Kasumi-1 (cell line): ENCODE measurements at regions not wholly inside any gene's neighbourhood (a gene's known extent, or its start where the extent isn't known, plus 50 kb on each side); places are given as distances from the start of the nearest gene placed in this dataset.
A peak's percentile ranks its signal among the peaks of the same experiment; 100 is the strongest.
"Not testable (repeated sequence)": the region's sequence is repeated elsewhere in the genome, so short reads cannot be mapped to it uniquely, and the experiment has no call there.

ENCODE experiments used
- DNase-seq, 2 experiments: peaks; one replicate each; lab custom pipeline; 2025; lab: John Stamatoyannopoulos, UW

- no peak for DNase-seq
Measured at GRCh38 chr1:163472651-163473248, 151.0 kb downstream of the NUF2 start.

- DNase-seq = no peak
Measured at GRCh38 chr1:163477276-163477830, 155.6 kb downstream of the NUF2 start.

DNA sequence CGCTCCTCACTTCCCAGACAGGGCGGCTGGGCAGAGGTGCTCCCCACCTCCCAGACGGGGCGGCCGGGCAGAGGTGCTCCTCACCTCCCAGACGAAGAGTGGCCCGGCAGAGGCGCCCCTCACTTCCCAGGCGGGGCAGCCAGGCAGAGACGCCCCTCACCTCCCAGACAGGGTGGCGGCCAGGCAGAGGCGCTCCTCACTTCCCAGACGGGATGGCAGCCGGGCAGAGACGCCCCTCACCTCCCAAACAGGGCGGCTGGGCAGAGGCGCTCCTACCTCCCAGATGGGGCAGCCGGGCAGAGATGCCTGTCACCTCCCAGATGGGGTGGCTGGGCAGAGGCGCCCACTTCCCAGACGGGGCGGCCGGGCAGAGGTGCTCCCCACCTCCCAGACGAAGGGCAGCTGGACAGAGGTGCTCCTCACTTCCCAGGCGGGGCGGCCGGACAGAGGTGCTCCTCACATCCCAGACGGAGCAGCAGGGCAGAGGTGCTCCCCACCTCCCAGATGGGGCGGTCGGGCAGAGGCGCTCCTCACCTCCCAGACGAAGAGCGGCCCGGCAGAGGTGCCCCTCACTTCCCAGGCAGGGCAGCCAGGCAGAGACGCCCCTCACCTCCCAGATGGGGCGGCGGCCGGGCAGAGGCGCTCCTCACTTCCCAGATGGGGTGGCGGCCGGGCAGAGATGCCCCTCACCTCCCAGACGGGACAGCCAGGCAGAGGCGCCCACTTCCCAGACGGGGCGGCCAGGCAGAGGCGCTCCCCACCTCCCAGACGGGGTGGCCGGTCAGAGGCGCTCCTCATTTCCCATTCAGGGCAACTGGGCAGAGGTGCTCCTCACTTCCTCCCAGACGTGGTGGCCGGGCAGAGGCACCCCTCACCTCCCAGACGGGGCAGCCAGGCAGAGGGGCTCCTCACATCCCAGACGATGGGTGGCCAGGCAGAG, 176.9 kb downstream of the NUF2 start:
- not testable (repeated sequence) for DNase-seq

- no peak for DNase-seq
Measured at GRCh38 chr1:163504331-163504978, 182.7 kb downstream of the NUF2 start.

GRCh38 chr1:163509114-163509513, 187.4 kb downstream of the NUF2 start:
- DNase-seq = no peak

DNA sequence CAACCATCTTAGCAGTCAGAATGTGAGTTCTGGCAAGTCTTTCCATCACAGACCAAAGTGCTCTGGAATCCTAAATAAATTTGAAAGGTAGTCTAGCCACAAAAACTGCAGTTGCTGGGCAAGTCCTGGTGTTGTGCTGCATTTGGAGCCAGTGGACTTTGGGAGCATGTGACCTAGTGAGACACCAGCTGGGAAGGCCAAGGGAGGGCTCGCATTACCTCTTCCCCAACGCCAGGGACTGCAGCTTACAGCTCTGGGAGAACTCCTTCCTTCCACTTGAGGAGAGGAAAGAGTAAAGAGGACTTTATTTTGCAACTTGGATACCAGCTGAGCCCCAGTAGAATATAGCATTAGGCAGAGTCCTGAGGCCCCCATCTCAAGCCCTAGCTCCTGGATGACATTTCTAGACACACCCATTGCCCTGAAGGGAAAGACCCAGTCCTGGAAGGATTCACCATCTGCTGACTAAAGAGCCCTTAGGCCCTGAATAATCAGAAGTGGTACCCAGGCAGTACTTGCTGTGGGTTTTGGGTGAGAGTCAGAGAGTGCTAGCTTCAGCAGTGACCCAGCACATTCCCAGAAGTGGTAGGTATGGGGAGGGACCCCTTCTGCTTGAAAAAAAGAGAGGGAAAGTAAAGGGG, 190.7 kb downstream of the NUF2 start:
- DNase-seq = no peak

GRCh38 chr1:163523375-163524029, 201.7 kb downstream of the NUF2 start:
- no peak for DNase-seq

DNA sequence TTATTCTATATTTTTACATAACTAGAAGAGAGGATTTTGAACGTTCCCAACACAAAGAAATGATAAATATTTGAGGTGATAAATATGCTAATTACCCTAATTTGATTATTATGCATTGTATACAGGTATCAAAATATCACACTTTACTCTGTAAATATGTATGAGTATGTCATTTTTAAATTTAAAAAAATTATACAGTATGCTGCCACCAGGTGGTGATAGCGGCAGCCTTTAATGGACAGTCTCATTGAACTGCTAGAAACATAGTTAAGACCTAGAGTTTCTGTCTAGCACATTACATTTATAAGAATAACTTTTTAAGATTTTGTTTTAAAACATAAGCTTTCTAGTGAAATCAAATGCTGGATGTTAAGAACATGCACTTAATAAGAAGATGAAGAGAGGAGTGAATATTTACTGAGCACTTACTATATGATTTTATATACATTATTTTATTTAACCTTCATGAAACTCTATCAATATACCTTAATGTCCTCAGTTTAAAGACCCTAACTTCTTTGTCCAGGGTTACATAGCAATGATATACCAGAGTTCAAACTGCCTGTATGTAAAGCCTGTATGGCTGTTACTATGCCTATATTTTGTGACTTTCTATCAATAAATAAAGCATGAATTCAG, 207.1 kb downstream of the NUF2 start:
- peak; percentile 18 to 37 for DNase-seq

DNA sequence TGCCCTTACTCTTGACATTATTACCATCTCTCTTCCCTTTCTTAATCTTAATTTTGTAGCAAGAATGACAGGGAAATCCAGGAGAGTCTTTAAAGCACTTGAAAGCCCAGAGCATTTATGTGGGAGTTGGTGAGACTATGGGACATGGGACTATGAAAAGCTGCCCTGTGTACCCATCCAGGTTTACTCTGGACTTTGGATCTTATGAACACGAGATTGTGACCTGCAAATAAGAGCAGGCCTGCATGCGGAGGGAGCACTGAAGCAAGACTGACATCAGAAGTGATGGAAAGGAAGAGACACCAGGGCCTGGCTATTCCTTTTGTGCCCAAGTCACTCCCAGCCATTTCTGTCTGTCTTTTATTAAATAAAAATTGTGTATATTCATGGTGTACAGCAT, 209.6 kb downstream of the NUF2 start:
- DNase-seq = no peak

DNA sequence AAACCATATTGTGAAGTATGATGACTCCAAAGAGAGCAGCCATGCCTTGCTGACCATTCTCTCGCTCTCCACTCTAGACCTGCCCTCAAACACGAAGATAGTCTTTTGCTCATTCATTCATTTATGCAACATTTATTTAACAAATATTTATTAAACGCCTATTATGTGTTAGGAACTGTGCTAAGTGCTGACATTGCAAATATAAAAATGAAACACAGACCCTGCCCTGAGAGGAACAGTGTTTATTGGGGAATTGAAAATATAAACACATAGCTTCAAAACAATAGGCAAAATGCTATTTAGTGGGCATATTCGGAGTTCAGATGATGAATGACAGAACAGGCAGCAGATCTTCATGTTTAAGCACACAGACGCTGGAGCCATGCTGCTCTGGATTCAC, 213.6 kb downstream of the NUF2 start:
- no peak for DNase-seq

- DNase-seq = peak in 1 of 2 experiments; percentile 6
Measured at GRCh38 chr1:163535807-163536206, 214.1 kb downstream of the NUF2 start.

- DNase-seq = no peak
Measured at GRCh38 chr1:163537809-163538208, 216.1 kb downstream of the NUF2 start.

DNA sequence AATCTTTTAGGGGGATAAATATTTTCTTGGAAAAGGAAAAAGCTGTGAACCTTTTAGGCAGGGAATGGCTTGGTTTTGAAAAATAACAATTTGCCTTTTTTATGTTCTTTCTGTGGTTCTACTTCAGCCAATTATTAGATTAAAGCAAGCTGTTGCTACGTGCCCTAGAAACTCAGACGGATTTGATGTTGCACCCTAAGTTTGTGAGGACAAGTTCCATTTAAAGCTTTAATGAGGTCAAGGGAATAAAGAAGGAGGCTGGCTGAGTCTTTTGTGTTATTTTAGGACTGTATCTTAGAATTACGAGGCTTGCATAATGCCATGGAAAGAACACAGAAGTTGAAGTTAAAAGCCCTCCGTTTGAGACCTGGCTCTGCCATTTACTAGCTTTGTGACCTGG, 216.9 kb downstream of the NUF2 start:
- DNase-seq = no peak

DNA sequence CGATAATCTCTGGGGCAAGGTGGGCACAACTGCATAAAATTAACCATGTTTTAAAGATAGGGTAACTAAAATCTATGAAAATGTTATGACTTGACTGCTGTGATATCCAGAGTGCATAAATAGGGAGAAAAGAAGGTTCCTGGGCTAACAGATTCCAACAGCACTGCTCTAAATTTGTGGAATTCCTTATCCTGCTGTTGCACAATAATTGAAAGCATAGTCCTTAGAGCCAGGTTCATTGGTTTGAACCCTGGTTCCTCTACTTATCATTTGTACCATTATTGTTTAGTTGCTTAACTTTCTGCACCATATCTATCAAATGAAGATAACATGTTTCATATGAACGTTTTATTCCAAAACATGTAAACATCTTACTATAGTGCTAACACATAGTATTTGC, 219.0 kb downstream of the NUF2 start:
- no peak for DNase-seq

GRCh38 chr1:163544441-163544840, 222.7 kb downstream of the NUF2 start:
- DNase-seq = no peak

- no peak for DNase-seq
Measured at GRCh38 chr1:163558162-163558561, 236.4 kb downstream of the NUF2 start.

DNA sequence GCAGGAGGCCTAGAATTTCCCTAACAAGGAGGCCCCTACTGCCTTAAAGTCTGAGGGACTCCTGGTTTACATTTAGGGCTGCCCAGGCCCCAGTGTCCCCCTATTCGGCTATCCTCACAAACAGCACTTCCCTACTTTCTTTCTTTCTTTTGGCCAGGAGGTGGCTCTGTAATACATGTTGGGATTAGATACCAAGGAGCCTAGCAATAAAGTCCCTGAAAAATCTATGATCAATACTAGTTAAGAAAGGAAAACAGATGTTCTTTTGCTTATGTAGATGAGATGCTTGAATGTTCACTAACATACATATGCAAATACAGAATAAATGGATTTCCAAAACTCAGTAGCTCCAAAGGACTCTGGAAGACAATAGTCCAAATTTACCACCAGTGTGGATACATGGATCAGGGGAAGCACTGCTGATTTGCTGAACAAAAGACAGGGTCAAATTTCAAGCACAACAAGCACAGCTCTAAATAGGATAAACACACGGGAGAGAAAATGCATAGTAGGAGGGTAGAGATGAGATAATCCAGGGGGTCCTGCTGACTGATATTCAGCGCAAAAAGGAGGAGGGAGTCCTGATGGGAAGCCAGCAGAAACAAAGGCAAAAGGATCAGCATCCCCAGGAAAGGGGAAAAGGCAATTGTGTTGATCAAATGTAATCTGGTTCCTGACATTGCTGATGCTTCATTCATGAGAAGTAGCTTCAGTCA, 240.0 kb downstream of the NUF2 start:
- DNase-seq = peak in 1 of 2 experiments; percentile 14

DNA sequence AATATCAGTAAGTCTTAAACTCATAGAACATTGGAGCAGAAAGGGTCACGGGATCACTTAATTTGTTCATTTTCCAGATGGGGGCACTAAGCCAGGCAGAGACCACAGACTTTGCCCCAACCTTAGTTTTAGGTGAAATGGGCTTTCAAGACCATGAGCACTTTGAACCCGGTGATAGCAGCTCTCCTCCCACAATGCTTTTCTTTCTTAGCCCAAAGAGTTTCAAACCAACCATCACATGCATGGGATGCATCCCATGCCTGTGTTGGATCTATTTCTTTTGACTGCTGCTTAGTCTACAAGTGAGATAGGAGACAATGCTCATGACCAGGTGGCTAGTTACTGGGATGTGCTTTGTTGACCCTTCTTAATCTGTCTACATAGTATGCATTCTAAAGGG, 240.6 kb downstream of the NUF2 start:
- DNase-seq = no peak

- no peak for DNase-seq
Measured at GRCh38 chr1:163565166-163565565, 243.4 kb downstream of the NUF2 start.

- DNase-seq = no peak
Measured at GRCh38 chr1:163570071-163570470, 248.3 kb downstream of the NUF2 start.
